Omental fat pad (tissue), 3 donors: ENCODE measurements at regions not wholly inside any gene's neighbourhood (a gene's known extent, or its start where the extent isn't known, plus 50 kb on each side); places are given as distances from the start of the nearest gene placed in this dataset.

ENCODE experiments used
- ATAC-seq: fragments of 150-250 bp; one replicate; pipeline ENCODE4 v1.9.1; 2016; ENCODE audit warnings: mild to moderate bottlenecking, moderate library complexity; ENCODE audit not compliant: low FRiP score
- DNase-seq: peaks from one replicate; pipeline ENCODE4 v3.0.0-alpha.2; 2019; ENCODE audit warnings: low spot score
- TF ChIP-seq, protein P1 (sequence below), 3 donors: fragments of 450-650 bp; IDR thresholded peaks; one replicate each; pipeline ENCODE4 v1.5.1; 2016 to 2017; ENCODE audit warnings: antibody characterized with exemption in 3 of 3, mild to moderate bottlenecking in 3 of 3, moderate library complexity in 2 of 3

DNA sequence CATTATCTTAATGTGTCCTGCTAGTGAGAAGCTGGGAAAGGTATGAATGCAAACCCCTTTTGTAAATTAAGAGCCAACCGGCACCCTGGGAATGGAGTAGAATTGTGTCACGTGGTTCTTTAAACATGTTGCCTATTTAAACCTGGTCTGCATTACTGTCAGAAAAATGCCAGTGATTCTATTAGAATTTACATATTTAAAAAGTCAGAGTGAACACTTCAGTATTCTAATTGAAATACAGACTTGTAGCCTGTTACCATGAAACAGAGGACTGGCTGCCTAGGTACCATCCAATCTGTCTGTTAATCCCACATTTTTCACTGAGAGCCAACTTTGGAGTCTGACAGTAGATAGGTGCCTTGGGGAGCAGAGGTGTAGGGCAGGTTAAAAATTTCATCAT is 652.3 kb upstream of the ARGLU1 start:
- DNase-seq: no peak
- TF ChIP-seq, protein P1, sequence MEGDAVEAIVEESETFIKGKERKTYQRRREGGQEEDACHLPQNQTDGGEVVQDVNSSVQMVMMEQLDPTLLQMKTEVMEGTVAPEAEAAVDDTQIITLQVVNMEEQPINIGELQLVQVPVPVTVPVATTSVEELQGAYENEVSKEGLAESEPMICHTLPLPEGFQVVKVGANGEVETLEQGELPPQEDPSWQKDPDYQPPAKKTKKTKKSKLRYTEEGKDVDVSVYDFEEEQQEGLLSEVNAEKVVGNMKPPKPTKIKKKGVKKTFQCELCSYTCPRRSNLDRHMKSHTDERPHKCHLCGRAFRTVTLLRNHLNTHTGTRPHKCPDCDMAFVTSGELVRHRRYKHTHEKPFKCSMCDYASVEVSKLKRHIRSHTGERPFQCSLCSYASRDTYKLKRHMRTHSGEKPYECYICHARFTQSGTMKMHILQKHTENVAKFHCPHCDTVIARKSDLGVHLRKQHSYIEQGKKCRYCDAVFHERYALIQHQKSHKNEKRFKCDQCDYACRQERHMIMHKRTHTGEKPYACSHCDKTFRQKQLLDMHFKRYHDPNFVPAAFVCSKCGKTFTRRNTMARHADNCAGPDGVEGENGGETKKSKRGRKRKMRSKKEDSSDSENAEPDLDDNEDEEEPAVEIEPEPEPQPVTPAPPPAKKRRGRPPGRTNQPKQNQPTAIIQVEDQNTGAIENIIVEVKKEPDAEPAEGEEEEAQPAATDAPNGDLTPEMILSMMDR (IDR thresholded peaks at IDR 0.05): no peak
- ATAC-seq: no peak

DNA sequence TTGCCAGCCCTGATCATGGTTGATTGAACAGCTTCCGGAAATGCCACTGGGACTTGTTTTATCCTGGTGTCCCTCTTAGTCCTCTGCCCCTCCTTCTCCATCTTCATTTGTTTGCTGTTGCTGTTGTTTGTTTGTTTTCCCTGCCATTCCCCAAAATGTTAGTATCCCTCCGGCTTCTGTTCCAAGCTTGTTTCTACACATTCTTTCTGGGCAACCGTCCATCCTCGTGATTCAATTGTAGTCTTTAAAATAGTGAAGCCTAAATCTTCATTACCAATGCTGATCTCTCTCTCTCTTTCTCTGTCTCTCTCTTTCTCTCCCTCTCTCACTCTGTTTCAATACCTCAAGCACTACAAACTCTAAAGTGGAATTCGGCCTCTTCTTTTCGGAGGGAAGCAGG is 649.3 kb upstream of the ARGLU1 start:
- DNase-seq (no peak), ATAC-seq (no peak)
- TF ChIP-seq, protein P1 (IDR thresholded peaks at IDR 0.05): no peak

DNA sequence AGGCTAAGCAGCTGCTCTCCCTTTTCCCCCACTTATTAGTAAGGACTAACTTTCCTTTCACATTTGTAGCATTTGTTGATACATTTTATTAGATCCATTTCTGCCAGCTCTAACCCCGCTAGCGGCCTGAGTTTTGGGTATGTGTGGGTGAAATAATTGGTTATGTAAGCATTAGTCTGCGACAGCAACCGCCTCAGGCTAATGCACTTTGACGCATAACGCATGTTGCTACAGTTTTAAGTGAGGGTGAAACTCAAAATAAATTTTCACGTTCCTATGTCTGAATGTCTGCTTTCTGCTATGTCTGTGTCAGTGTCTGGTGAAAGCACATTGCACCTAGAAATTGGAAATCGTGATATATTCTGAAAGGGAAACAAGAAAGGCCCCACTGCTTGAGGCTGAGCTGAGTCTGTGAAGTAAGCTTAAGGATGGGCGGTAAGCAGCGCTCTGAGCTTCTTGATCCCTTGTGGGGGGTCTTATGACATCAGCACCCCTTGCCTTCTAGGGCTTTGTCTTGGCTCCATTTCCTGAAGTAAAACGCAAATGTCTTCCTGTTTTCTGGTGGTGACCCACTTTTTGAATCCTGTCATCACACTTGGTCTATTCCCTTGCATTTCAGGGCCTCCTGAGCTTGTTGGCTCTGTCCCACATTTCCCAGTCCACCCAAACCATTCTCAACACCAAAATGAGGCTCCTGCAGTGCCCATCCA is 648.3 kb upstream of the ARGLU1 start:
- TF ChIP-seq, protein P1 (IDR thresholded peaks at IDR 0.05): no peak
- DNase-seq (no peak), ATAC-seq (no peak)

DNA sequence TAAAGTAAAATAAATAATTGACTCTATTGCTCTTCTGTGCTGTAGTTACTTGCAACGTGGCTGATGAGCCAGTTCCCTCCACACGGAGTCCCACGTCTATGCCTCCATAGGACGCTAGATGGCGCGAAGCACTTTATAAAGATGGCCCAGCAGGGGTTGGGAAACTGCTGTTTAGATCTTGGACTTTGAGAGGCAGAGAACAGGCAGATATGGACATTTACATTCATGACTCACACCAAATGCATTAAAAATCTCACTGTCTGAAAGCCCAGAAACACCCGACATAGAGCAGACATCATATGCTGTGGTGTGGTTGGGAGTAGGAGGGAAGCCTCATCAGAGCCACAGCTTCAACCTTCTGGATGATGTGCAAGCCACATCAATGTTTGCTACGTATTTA is 643.1 kb upstream of the ARGLU1 start:
- DNase-seq (peak; percentile 76), ATAC-seq (peak; percentile 93)
- TF ChIP-seq, protein P1 (IDR thresholded peaks at IDR 0.05): peak in 1 of 3 donors; percentile 64

DNA sequence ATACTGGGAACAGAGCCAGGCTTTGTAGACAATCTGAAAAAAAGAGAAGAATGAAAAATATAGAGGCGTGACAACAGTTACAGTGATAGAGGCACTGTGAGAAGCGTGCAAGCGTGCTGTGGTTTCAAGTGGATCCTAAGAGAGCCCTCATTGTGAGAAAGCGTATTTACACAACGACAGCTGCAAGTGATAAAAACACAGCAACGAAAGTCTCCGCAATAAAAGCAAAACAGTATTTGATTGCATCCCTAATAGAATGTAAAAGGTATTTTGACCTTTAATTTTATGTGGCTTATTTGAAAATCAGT is 642.7 kb upstream of the ARGLU1 start:
- TF ChIP-seq, protein P1 (IDR thresholded peaks at IDR 0.05): no peak
- ATAC-seq: no peak

DNA sequence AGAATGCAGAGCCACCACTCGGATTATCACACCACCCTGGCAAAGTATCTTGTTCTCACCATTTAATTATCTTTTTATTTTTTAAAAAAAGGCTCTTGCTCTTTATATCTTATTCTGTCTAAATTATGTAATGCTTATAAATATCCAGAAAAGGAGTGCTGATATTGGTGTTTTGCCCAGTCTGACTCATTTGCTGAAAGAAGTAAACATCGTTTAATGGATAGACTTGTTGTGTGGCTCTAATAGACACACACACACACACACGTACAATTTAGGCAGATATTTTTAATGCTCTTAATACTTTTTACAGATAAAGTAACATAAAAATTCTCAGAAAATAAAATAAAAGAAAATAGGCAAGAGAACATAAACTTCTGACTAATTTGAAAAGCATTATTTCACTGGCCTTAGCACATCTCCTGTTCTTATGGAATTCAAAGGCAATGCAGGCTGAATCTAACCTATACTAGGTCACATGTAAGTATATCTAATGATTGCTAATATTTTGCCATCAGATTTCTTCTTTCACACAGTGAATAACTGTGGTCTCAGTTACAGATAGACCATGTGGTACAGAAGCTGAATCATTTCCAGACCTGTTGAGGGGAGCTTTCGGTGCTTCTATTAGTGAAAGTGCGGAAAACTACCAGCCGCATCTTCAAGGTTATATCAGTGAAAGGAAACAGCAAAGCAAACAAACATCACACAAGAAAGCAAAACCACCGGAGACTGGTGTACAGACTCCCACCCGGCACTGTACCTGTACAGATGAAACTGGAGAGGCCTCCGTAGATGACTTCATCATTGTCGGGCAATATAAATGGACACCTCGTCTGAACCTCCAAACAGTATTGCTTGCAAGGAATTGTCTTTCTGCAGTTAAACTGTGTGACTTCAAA is 642.1 kb upstream of the ARGLU1 start:
- TF ChIP-seq, protein P1 (IDR thresholded peaks at IDR 0.05): no peak
- ATAC-seq: peak; percentile 41
- no peak for DNase-seq

More for the DNA sequence above, 642.7 kb upstream of the ARGLU1 start:
- DNase-seq: no peak
